Stimulated activated CD8-positive, alpha-beta memory T cell treated with anti-CD3 and anti-CD28 coated beads, Interleukin-12 subunit alpha, Interleukin-12 subunit beta, amount 100 ng/mL, for 1 hour (primary cell): ENCODE measurements at regions not wholly inside any gene's neighbourhood (a gene's known extent, or its start where the extent isn't known, plus 50 kb on each side); places are given as distances from the start of the nearest gene placed in this dataset.
"Not testable (repeated sequence)": the region's sequence is repeated elsewhere in the genome, so short reads cannot be mapped to it uniquely, and the experiment has no call there.

ENCODE experiments used
- DNase-seq: peaks from one replicate; pipeline ENCODE4 v3.0.0-alpha.2; 2020; ENCODE audit warnings: low read depth

DNA sequence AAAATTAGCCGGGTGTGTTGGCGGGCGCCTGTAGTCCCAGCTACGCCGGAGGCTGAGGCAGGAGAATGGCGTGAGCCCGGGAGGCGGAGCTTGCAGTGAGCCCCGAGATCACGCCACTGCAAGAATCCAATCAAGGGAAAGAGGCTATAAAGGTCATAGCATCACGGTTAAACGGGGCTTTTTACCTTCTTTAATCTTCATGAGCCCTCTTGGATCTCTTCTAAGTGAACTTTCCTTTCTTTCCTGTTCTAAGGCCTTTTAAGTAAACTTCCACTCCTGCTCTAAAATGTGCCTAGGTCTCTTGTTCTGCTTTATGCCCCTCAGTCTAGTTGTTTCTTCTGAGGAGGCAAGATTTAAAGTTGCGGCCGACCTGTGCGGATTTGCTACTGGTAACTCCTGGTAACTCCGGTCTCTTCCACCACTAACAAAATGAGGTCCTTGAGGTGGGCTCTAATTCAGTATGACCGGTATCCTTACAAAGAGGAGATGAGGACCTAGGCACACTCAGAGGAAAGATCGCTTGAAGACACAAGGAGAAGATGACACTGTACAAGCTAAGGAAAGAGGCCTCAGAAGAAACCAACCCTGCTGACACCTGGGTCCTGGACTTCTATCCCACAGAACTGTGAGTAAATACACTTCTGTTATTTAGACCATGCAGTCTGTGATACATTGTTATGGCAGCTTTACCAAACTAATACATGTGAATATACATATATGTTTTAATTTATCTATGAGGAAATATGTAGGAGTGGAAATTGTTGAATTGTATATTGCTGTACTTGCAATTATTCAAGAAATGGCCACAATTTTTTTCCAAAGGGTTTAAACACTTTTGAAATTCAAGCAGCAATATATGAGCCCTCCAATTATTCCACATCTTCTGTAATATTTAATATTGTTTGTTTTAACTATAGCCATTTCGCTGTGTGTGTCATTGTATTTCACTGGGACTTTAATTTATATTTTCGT lies 331.5 kb upstream of the CNTNAP2 start:
- no peak for DNase-seq

DNA sequence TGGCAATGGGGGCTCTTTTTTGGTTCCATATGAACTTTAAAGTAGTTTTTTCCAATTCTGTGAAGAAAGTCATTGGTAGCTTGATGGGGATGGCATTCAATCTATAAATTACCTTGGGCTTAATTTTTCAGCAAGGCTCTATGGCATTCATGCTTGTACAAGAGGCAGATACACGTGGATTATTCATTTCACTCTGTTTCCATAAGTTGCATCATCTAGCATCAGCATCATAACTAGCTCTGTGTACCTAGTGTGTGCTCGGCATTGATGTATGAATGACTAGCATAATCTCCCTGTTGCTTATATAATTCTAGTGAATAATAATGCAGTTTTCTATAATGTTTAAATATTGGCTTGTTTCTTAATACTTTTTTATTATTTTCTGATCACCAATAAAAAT lies 335.2 kb upstream of the CNTNAP2 start:
- not testable (repeated sequence) for DNase-seq

DNA sequence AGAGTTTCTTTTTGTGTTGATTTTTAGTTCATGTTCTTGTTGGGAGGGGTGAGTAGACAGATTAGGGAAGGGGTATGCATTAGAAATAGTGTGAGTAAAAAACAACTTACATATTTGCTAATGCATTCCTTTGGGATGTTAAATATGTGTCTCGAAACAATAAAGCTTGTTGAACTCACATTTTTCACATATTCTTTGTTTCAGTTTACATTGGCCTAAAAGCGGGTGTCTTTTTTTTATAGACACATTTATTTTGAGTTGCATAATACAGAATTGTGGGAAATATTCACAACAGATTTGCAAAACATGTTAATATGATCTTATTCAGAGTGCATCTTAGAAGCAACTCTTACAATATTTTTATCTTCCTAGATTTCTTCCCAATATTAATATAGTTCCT lies 337.5 kb upstream of the CNTNAP2 start:
- DNase-seq, result no peak

DNA sequence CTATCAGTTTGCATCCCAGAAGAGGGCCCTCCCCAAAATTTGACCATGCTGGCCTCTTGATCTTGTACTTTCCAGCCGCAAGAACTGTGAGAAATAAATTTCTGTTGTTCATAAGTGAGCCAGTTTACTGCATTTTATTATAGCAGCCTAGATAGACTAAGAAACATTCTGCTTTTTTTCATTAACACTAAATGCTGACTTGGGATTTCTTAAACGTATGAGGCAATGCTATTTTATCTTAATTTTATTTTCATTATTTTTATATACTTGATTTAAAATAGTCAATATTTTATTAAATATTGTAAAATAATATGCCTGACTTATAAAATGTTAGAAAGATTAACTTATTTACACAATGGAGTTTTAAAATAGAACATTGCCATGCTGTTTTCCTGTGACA lies 341.8 kb upstream of the CNTNAP2 start:
- DNase-seq, result no peak

DNA sequence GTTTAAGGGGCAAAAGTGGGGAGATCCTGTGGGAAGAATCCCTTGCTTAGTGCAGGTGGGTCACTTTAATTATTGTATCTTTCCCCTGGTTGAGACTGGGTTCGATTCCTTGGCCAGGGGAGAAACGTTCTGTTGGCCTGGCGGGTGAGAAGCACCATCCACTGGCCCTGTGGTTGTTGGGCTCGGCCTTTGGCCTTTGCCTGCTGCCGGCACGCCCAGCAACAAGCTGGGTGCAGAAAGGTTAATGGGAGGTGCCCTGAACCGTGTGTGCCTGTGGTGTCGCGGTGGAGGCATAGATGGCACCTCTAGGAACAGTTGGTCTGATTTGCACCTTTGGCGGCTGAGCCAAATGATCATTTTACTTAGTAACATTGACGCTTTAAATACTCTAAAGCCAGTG lies 363.6 kb upstream of the CNTNAP2 start:
- DNase-seq, result no peak

DNA sequence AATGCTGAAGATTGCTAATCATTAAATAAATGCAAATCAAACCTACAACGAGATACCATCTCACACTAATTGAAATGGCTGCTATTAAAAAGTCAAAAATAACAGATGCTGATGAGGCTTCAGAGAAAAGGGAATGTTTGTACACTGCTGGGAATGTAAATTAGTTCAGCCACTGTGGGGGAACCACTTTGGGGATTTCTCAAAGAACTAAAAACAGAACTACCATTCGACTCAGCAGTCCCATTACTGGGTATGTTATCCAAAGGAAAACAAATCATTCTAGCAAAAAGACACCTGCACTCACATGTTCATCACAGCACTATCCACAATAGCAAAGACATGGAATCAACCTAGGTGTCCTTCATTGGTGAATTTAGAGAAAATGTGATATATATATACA lies 379.0 kb upstream of the CNTNAP2 start:
- no peak for DNase-seq

DNA sequence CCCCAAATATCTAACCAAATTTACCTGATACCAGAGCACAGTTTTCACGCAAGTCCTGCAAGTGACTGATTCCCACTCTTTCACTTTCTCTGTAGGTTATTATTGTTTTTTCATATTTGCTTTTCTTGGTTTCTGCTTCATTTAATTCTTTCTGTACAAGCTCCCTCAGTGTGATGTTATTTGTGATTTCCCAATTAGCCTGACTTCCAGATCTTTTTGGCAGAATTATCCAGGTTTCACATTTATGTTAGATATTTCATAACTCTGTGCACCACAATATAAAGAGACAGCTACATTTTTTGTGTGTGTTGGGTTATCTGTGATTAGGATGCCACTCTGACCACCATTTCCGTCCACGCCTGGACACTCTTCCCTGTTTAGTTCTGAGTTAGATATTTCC lies 381.5 kb upstream of the CNTNAP2 start:
- DNase-seq, result no peak

DNA sequence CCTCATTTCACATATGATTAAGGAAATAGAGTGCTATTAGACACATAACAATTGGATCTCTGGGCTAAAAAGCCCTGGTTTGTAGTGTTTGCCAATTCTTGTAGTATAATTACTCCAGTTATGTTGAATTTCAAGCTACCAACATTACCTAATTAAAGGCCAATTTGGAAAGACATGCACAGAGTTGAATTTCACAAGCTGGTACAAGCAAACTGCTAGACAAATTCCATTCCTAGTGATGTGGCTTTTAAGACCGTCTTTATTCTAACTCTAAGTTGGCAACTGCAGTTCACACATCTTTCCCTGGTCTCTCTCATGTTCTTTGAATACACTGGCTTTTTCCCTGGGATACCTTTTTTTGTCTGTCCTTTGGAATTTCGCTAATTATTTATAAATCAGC lies 384.1 kb upstream of the CNTNAP2 start:
- no peak for DNase-seq

DNA sequence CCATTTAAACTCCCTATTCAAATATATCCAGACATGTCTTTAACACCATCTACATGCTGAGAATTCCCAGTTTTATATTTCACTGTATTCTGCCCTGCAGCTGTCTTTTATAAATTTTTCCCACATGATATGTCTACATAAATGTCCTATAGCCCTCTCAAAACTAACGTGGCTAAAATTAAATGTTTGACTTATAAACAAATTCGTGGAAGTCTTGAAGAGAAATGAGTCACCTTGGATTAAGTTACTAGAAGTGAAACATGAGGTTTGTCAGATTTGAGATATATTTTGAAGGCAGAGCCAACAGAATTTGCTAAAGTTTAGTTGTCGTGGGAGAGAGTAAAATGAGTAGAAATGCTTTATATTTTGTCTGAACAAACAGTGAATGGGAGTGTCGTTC lies 386.9 kb upstream of the CNTNAP2 start:
- DNase-seq, result no peak

DNA sequence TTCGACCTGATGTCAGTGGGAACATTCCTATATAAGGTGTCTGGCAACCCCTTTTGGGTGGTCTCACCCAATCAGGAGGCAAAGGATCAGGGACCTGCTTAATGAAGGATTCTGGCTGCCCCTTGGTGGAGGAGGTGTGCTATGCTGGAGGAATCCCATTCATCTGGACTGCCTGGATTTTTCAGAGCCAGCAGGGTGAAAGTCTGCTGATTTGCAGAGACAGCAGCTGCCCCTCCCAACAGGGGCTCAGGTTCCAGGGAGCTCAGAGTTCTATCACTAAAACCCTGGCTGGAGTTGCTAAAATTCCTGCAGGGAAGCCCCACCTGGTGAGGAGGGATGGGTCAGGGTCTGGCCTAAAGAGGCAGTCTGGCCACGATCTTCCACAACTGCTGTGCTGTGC lies 398.5 kb upstream of the CNTNAP2 start:
- DNase-seq, result no peak

DNA sequence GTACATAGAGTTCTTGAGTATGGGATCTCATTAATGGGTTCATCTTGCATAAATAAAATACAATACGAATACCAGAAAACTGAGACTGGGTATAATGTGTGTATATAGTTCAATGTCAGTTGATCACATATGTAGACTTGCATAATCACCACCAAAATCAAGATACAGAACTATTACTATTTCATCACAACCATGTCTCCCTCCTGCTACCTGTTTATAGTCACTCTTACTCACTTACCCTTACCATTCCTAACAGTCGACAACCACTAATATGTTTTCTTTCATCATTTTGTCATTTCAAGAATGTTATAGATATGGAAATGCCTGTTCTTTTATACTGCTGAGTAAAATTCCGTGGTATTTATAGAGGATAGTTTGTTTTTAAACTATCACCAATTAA lies 416.1 kb upstream of the CNTNAP2 start:
- DNase-seq, result no peak

DNA sequence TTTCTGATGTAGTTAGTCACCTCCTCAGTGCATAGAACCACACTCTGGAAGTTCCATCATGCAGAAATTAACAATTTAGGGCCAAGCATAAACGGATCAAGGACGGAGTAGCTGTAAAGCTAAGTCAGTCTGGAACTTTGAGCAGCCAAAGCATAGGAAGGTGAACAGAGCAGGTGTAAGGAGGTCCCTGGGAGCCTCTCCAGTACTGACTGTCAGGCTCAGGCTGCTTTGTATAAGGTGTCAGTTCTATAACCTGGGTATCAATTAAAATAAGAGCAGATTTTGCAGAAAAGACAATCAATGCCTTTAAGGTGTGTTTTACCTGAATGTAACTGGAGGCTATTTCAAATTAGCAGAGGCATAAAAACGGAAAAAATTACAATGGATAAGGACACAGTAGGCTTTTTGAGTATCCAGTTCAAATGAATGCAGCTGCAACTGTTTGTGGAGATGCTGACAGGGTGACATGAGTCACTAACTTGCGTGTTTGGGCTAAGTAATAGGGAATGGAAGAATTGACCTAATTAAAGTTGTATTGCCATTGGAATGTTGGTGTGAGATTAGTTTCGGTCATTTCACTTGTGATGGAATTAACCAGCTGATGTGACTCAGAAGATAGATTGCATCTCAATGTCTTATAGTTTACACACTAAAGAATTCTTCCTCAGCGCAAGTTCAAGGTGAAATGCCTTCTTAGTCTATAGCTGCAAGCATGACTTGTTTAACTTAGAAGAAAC lies 417.9 kb upstream of the CNTNAP2 start:
- DNase-seq, result no peak

DNA sequence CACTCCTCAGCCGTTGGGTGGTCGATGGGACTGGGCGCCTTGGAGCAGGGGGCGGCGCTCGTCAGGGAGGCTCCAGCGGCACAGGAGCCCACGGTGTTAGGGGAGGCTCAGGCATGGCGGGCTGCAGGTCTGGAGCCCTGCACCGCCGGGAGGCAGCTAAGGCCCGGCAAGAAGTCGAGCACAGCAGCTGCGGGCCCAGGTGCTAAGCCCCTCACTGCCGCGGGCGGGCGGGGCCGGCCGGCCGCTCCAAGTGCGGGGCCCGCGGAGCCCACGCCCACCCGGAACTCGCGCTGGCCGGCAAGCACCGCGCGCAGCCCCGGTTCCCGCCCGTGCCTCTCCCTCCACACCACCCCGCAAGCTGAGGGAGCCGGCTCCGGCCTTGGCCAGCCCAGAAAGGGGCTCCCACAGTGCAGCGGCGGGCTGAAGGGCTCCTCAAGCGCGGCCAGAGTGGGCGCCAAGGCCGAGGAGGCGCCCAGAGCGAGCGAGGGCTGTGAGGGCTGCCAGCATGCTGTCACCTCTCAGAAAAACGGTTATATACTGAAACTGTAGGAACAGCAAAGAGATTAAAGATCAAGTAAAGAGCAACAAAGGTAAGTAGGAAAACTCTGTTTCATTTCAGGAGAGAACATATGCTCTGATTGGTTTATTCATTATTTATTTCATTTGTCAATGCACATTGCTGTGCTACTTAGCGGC lies 419.0 kb upstream of the CNTNAP2 start:
- not testable (repeated sequence) for DNase-seq

DNA sequence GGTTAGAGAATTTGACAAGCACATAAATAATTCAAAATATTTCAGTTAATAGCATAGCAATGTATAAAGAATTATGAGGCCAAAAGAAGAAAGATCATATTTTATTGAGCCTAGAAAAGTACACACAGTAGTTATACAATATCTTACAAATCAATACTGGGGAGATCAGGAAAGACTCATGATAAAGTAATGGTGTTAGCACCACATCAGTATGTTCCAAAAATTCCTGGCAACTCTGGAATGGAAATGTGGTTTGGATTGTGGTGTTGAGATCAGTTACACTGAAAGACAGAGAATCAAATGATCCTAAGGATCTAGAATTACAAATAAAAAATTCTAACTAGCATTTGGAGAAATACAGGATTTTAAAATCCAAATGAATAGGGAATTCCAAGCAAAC lies 420.5 kb upstream of the CNTNAP2 start:
- no peak for DNase-seq

DNA sequence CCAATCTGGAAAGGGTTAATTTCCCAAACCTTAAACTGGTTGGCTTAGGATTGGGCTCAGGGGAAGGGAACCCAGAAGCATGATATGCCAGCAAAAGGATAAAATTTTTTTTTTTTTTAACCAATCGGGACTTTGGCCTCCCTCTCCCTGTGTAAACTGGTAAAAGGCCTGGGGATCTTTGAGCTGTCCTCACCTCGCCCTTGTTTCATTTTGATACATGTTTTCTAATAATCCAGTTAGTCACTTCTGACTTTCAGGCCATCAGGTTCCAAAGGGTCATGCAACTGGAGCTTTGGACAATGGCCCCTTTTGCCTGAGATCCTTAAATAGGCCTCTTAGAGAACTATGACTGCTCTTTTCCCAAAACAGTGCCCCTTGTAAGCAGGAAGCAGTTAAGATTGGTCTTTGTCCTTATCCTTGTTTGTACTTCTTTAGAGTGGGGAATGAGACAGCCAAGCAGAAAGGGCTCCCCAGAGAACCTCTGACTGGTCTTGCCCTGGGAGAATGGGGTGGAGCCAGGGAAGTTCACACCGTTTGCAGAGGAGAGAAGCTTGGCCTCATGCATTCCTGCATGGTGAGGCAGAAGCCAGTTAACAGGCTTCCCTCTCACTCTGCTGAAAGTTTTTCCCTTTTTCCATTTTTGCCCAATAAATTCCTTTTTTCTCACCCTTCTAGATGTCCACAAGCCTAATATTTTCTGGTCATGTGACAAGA lies 424.2 kb upstream of the CNTNAP2 start:
- DNase-seq, result no peak

DNA sequence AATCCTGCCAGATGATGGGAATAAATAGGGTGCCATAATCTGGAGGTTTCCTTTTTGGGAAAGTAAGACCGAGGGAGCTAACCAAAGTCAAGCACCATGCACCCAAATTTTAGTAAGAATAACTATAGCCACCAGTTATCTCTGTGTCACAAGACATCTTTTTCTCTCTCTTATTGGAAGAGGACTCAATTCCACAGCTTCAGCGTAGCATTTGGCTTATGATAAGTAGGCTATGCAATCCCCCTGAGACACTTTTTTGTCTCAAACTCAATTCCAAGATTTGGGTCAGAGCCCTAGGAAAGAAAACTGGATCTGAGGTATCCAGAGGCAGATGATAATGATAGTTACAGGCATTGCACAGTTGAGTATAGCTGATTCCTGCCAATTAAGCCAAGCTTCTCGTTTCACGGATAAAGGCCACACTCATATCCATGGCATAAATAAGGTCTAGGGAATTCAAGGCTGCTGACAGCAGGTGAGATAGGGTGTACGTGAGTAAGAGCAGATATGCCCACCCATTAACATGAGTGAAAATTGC lies 425.2 kb upstream of the CNTNAP2 start:
- no peak for DNase-seq

DNA sequence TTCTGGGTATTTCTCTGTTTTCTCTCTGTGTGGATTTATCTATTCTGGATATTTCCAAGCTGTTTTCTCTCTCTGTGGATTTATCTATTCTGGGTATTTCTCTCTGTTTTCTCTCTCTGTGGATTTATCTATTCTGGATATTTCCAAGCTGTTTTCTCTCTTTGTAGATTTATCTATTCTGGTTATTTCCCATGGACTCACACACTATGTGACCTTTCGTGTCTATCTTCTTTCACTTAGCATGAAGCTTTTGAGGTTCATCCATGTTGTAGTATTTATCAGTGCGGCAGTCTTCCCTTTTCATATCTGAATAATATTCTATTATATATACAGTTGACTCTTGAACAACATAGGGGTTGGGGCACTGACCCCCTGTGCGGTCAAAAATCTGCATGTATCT lies 435.0 kb upstream of the CNTNAP2 start:
- no peak for DNase-seq

DNA sequence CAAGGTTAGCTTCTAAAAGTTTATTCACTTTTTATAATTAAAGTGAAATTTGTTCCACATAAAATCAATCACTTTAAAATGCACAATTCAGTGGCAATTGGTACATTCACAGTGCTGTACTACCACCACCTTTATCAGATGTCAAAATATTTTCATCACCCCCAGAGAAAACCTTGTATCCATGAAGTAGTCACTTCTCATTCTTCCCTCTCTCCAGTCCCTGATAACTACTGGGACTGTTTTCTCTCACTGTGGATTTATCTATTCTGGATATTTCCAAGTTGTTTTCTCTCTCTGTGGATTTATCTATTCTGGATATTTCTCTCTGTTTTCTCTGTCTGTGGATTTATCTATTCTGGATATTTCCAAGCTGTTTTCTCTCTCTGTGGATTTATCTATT lies 435.4 kb upstream of the CNTNAP2 start:
- no peak for DNase-seq

DNA sequence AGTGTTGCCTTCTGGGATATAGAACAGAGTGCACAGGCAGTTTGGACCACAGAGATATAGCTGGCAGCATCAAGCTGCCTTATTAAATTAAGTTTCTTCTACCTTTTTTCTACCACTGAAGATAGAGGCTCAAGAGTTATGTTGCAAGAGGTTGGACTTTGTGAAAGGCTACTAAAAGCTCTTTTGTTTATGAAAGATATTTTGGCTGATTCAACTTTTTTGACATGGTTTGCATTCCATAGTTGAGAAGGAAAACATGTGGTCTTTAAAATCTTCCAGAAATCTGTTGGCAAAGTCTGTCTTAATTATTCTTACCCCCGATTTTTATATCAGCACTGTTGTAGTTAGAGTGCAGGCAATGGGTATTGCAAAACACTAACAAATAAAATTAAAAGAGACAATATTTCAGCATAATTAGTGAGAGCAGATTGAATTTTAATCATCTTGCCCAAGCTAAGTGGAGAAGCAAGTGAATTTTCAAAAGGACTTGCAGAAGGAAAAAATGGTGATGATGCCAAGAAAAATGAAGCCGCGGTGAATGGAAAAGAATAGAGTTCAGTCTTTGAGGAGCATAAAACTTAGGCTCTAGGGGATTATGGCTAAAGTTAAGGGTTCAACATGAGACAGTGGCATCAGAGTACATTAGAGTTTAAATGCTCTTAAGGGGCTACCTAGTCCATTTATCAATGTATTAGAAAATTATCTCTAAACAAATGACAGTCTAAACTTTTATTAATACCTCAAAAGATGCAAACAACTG lies 450.9 kb upstream of the CNTNAP2 start:
- DNase-seq, result no peak

DNA sequence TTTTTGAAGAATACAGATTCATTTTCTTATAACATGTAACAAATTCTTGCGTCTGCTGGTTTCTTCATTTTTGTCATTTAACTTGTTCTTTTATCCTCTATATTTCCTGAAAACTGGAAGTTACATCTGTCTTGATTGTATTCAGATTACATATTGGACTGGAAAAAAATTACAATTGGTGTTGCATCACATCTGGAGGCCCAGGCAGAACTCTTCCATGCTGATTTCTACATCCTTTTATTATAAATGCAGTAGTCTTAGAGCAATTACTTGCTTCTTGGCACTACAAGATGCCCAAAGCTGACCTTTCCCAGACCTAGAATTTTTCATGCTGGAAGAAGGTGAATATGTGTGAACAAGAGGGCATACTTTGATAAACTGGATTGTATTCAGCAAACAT lies 460.9 kb upstream of the CNTNAP2 start:
- no peak for DNase-seq

DNA sequence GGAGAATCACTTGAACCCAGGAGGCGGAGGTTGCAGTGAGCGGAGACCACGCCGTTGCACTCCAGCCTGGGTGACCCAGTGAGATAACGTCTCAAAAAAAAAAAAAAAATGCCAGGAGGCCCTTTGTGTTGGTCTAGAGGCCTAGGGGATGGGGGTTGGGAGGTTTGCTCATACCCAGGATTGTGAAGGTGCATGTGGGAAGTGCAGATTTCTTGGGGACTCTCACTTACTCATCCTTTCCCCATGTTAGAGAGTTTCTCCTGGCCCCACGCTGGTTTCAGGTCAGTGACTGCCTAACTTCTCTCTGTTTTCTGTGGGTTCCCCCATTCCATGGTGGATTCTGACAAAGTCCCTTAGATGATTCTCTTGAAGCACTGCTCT lies 471.5 kb upstream of the CNTNAP2 start:
- no peak for DNase-seq
